ACC112 (cell line): ENCODE measurements at regions not wholly inside any gene's neighbourhood (a gene's known extent, or its start where the extent isn't known, plus 50 kb on each side); places are given as distances from the start of the nearest gene placed in this dataset.

ENCODE experiments used
- H2AFZ ChIP-seq: fragments of 200-600 bp; sonication (generic); one replicate; pipeline ENCODE4 v1.6.0; 2017; ENCODE audit warnings: antibody characterized with exemption, low read length; ENCODE audit not compliant: unreplicated experiment
- H3K27ac ChIP-seq: fragments of 200-600 bp; sonication (generic); 2 replicates; pipeline ENCODE4 v1.5.1; 2014; ENCODE audit warnings: low read depth, mild to moderate bottlenecking, antibody characterized with exemption, low read length, moderate library complexity
- H3K27me3 ChIP-seq: fragments of 200-600 bp; sonication (generic); 2 replicates; pipeline ENCODE4 v1.6.1; 2014; ENCODE audit warnings: mild to moderate bottlenecking, antibody characterized with exemption, low read length, moderate library complexity, mixed read lengths; ENCODE audit not compliant: insufficient read depth
- H3K36me3 ChIP-seq: fragments of 200-600 bp; sonication (generic); 2 replicates; pipeline ENCODE4 v1.6.1; 2016; ENCODE audit warnings: mild to moderate bottlenecking, antibody characterized with exemption, low read length, moderate library complexity, mixed read lengths; ENCODE audit not compliant: insufficient read depth
- H3K4me1 ChIP-seq: fragments of 200-600 bp; sonication (generic); one replicate; pipeline ENCODE4 v1.6.1; 2016; ENCODE audit warnings: low read length, mixed read lengths; ENCODE audit not compliant: insufficient read depth, unreplicated experiment, control insufficient read depth
- H3K4me3 ChIP-seq: fragments of 200-600 bp; sonication (generic); 2 replicates; pipeline ENCODE4 v1.5.1; 2014; ENCODE audit warnings: mild to moderate bottlenecking, low read depth, low read length
- H3K79me2 ChIP-seq: fragments of 200-600 bp; sonication (generic); one replicate; pipeline ENCODE4 v1.6.0; 2016; ENCODE audit warnings: low read length; ENCODE audit not compliant: control insufficient read depth, unreplicated experiment, insufficient read depth

DNA sequence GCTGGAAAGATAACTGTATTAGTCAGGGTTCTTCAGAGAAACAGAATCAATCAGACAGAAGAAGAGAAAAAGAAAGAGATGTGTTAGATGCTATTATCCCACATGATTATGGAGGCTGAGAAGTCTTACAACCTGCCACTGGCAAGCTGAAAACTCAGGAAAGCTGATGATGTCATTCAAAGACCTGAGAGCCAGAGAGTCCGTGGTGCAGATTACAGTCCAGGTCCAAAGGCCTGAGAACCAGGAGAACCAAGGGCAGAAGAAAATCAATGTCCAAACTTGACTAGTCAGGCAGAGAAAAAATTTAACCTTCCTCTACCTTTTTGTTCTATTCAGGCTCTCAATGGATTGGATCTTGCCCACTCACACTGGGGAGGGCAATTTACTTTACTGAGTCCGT, 172.5 kb downstream of the QDPR start:
- no peaks in the 10 kb centered on the region for H3K27me3 ChIP-seq
- H3K36me3 ChIP-seq = no peaks in the 10 kb centered on the region
- H3K27ac ChIP-seq = no peak overlapping the region
- H3K4me3 ChIP-seq = no peak overlapping the region
- H2AFZ ChIP-seq = no peak overlapping the region
- H3K79me2 ChIP-seq = no peaks in the 10 kb centered on the region
- no peaks in the 10 kb centered on the region for H3K4me1 ChIP-seq

- Histone ChIP-seq H3K36me3 (no peaks in the 10 kb centered on the region), H3K4me3 (no peak overlapping the region), H3K4me1 (no peaks in the 10 kb centered on the region), H2AFZ (no peak overlapping the region), H3K27ac (no peak overlapping the region), H3K79me2 (no peaks in the 10 kb centered on the region), H3K27me3 (peaks cover 11% of the 10 kb centered on the region; the same call in 1 of the 2 replicates)
These were observed 174.9 kb downstream of the QDPR start for GRCh38 chr4:17336986-17337385.

DNA sequence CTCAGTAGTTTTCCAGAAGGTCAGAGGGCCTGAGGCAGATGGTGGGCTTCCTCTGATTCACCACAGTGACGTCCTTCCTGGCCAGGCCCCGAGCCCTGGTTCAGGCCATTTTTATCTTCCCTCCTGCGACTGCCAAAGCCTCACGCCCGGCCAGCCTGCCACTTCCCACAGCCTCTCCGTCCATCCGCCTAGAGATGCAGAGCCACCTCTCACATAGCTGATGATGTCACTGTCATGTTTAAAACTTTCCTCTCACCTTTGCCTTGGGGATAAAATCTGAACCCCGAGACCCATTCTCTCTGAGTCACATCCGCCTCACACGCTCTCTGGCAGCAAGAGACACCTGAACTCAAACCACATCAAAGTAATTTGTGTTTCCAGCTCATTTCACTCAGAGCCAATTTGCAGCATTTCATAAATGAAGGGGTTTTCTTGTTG, 175.3 kb downstream of the QDPR start:
- Histone ChIP-seq H3K27me3 (peaks cover 11% of the 10 kb centered on the region; the same call in 1 of the 2 replicates), H3K79me2 (no peaks in the 10 kb centered on the region), H2AFZ (no peak overlapping the region), H3K36me3 (no peaks in the 10 kb centered on the region), H3K4me1 (no peaks in the 10 kb centered on the region), H3K4me3 (no peak overlapping the region), H3K27ac (no peak overlapping the region)

DNA sequence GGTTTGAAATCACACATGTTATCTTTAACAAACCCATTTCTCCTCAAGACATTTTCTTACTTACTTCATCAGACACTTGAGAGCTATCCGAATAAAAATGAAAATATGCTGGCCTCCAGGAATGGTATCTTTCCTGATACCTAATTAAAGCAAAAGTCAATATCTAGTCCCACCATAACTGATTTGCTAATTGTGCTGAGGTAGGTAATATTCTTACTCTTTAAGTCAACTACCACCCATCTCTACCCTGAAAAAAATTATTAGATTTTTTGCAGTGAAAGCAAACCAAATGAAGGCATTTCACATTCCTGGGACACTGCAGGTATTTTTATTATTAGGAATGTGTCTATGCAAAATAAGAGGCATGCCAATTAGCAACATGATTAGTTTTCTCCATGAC, 175.8 kb downstream of the QDPR start:
- Histone ChIP-seq H3K27ac (no peak overlapping the region), H3K4me3 (no peak overlapping the region), H3K79me2 (no peaks in the 10 kb centered on the region), H3K4me1 (no peaks in the 10 kb centered on the region), H3K27me3 (peaks cover 11% of the 10 kb centered on the region; the same call in 1 of the 2 replicates), H3K36me3 (no peaks in the 10 kb centered on the region), H2AFZ (no peak overlapping the region)

- Histone ChIP-seq H3K36me3 (no peaks in the 10 kb centered on the region), H3K4me1 (peaks cover 3% of the 10 kb centered on the region), H3K79me2 (no peaks in the 10 kb centered on the region), H3K27me3 (peaks cover 11% of the 10 kb centered on the region; the same call in 1 of the 2 replicates), H2AFZ (no peak overlapping the region), H3K27ac (no peak overlapping the region), H3K4me3 (no peak overlapping the region)
These were observed 176.5 kb downstream of the QDPR start for GRCh38 chr4:17335371-17335770.

- H3K4me1 ChIP-seq = peaks cover 3% of the 10 kb centered on the region
- no peak overlapping the region for H3K4me3 ChIP-seq
- H3K36me3 ChIP-seq = no peaks in the 10 kb centered on the region
- peaks cover 11% of the 10 kb centered on the region; the same call in 1 of the 2 replicates for H3K27me3 ChIP-seq
- H3K79me2 ChIP-seq = no peaks in the 10 kb centered on the region
- no peak overlapping the region for H2AFZ ChIP-seq
- no peak overlapping the region for H3K27ac ChIP-seq
These were observed 179.4 kb downstream of the QDPR start for GRCh38 chr4:17332478-17332877.

GRCh38 chr4:17329046-17329445, 182.8 kb downstream of the QDPR start:
- no peak overlapping the region for H3K4me3 ChIP-seq
- no peak overlapping the region for H2AFZ ChIP-seq
- H3K4me1 ChIP-seq = peaks cover 3% of the 10 kb centered on the region
- H3K79me2 ChIP-seq = no peaks in the 10 kb centered on the region
- H3K27ac ChIP-seq = no peak overlapping the region
- no peaks in the 10 kb centered on the region for H3K36me3 ChIP-seq
- H3K27me3 ChIP-seq = peaks cover 8% of the 10 kb centered on the region; the same call in 1 of the 2 replicates

GRCh38 chr4:17328141-17328815, 183.6 kb downstream of the QDPR start:
- H3K4me3 ChIP-seq = no peak overlapping the region
- no peaks in the 10 kb centered on the region for H3K36me3 ChIP-seq
- no peaks in the 10 kb centered on the region for H3K27me3 ChIP-seq
- no peak overlapping the region for H3K27ac ChIP-seq
- no peak overlapping the region for H2AFZ ChIP-seq
- H3K4me1 ChIP-seq = peaks cover 3% of the 10 kb centered on the region
- H3K79me2 ChIP-seq = no peaks in the 10 kb centered on the region

DNA sequence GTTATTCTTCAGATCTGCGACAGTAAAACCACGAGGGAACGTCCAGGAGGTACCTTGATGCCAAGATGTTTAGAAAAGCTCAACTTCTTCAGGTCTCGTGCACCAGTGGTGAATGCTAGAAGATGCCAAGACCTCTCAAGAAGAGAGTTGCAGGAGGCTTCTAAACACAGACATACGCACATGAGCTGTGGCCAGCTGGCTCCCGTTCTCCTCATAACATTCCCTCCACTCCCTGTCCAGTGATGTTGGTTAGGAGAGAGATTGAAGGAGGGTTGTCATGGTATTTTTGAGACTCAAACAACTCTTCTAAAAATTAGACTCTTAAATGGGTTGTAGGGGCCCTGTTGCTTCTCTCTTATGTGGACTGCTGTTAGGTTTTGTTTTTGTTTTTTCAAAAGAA, 184.3 kb downstream of the QDPR start:
- no peaks in the 10 kb centered on the region for H3K27me3 ChIP-seq
- H3K4me1 ChIP-seq = peaks cover 3% of the 10 kb centered on the region
- no peak overlapping the region for H3K27ac ChIP-seq
- no peaks in the 10 kb centered on the region for H3K79me2 ChIP-seq
- H2AFZ ChIP-seq = no peak overlapping the region
- no peaks in the 10 kb centered on the region for H3K36me3 ChIP-seq
- H3K4me3 ChIP-seq = no peak overlapping the region

- no peak overlapping the region for H3K27ac ChIP-seq
- H3K4me3 ChIP-seq = no peak overlapping the region
- no peaks in the 10 kb centered on the region for H3K27me3 ChIP-seq
- H3K4me1 ChIP-seq = peaks cover 3% of the 10 kb centered on the region
- H3K79me2 ChIP-seq = no peaks in the 10 kb centered on the region
- no peaks in the 10 kb centered on the region for H3K36me3 ChIP-seq
- H2AFZ ChIP-seq = no peak overlapping the region
These were observed 185.1 kb downstream of the QDPR start for GRCh38 chr4:17326756-17327155.

DNA sequence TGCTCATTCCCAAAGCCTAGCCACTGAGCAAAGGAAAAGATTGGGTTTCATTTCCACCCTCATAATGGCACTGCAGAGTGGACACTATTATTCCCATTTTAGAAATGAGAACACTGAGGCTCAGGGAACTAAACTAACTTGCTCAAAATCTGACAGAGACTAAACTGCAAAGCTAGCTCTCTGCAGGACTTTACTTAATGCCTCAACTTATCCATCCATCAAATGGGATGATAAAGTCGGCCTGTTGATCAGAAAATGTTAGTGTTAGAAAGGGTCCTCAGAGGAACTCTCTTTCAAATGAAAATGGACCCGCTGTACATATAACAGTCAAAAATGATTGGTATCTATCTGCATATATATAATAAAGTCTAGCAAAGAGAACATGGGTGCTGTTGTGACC, 186.8 kb downstream of the QDPR start:
- Histone ChIP-seq H3K27ac (no peak overlapping the region), H2AFZ (no peak overlapping the region), H3K4me1 (no peaks in the 10 kb centered on the region), H3K4me3 (no peak overlapping the region), H3K27me3 (no peaks in the 10 kb centered on the region), H3K79me2 (no peaks in the 10 kb centered on the region), H3K36me3 (no peaks in the 10 kb centered on the region)
